ENCODE measurements at regions not wholly inside any gene's neighbourhood (a gene's known extent, or its start where the extent isn't known, plus 50 kb on each side); places are given as distances from the start of the nearest gene placed in this dataset.
A peak's percentile ranks its signal among the peaks of the same experiment; 100 is the strongest.
"Not testable (repeated sequence)": the region's sequence is repeated elsewhere in the genome, so short reads cannot be mapped to it uniquely, and the experiment has no call there.

DNA sequence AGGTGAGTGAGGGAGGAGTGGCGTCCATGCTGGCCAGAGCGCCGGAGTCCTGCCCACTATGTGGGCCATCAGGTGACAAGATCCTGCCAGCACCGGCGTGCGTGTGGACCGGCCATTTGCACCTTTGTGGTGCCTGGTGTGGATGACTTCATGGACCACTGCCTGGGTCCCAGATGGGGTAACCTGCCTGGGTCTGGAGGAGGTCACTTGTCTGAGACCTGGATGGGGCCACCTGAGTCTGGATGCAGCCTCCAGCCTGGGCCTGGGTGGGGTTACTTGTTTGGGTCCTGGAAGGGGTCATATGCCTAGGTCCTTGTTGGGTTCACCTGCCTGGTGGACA lies 299.6 kb downstream of the NDUFA10 start:
- no peak for DNase-seq

DNA sequence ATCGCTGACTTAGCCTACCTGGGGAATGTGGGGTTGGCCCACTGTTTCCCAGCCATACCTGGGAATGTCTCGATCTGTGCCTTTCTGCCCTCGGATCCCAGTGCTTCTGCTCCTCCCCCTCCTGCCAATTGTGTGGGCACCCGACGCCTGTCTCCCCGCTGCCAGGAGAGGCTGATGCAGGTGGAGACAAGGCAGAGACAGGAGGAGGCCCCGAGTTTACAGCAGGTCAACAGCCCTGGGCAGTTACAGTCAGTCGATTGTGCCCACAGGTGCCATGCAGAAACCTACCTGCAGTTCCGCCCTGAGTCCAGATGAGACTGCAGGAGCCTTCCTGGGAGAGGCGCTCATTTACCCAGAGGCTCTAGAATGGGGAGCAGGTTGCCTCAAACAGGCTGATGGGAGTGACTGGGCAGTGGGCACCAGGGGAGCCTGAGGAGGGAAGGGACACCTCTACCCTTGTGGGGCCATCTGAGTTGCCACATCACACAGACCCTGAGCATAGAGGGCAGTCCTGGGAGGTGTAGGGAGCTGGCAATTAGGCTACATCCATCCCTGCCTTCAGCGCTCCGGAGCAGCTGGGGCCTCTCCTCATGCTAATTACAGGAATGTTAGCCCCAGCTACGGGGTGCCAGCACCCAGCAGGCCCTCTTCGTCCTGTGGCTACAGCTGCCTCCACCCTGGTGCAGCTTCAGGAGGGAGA lies 300.1 kb downstream of the NDUFA10 start:
- DNase-seq = no peak

DNA sequence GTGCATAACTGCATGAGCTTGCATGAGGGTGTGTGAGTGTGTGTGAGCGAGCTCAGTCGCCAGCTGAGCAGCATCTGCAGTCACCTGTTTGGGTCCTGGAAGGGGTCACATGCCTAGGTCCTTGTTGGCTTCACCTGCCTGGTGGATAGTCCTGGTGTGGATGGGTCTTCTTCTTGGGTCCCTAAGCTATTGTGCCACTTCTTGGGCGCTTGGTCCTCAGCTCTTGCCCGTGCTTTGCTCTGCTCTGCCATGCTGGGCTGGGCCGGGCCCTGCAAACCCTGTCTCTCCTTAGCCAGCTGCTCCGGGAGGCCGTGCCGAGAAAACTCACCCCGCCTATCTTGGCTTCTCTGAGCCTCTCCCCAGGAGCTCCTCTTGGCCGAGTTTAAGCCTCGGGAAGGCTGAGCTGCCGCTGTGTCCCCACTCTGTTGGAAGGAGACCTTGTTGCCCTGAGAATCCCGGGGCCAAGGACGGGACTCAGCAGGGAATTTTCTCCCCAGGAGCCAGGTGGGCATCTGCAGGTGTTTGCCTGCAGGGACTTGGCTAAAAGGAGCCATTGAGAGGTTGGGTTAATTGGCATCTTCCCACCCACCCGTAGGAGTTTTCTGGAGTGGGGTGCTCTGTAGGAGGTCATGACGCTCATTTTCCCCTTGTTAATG lies 300.8 kb downstream of the NDUFA10 start:
- no peak for DNase-seq

DNA sequence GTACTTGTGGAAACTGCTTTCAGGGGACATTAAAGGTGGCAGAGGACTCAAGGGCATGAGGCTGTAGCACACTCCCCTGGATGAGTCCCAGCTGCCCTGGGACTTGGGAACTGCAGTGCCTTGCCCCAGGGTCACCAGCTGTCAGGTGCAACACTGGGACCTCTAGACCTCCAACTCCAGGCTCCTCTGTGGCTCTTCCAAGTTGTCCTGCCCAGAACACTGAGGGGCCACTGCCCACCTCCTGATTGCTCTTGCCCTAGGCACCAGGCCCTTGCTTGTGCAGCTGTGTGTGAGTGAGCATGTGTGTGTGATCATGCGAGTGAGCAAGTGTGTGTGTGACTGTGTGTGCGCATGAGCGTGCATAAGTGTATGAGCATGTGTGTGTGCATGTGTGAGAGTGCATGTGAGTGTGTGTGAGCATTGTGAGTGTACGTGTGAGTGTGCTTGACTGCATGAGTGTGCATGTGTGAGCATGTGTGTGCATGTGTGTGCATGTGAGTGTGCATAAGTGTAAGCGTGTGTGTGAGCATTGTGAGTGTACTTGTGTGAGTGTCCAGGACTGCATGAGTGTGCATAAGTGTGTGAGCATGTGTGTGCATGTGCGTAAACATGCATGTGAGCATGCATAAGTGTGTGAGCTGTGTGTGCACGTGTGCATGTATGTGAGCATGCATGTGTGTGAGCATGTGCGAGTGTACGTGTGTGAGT lies 301.5 kb downstream of the NDUFA10 start:
- DNase-seq = no peak

DNA sequence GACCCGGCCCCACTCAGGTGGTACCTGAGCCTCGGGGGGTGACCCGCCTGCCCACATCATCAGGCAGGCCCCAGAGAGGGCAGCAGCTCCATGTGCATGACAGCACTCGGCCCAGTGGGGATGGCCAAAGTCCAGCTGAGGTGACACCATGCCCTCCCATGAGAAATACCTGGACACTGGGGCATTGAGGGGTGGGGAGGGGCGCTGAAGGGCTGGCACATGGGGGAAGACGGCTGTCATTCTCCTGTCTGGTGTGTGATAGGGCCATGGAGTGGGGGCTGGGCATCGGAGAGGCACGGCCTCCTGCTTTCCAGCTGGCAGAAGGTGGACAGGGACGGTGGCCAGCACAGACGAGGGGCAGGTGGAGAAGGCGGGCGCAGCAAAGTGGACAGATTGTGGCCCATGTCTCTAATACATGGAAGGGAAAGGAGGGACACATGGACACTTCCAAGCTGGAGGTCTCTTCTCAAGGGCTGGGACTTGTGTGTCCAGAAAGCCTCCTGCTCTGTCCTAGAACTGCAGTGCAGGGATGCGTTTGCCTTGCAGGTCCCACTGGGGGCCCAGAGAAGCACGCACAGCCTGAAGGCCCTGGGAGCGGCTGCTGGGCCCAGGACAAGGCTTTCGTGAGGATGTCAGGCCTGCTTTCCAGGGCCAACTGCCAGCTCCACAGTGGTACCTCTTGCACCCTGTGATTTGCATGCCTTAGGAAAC lies 302.2 kb downstream of the NDUFA10 start:
- no peak for DNase-seq

DNA sequence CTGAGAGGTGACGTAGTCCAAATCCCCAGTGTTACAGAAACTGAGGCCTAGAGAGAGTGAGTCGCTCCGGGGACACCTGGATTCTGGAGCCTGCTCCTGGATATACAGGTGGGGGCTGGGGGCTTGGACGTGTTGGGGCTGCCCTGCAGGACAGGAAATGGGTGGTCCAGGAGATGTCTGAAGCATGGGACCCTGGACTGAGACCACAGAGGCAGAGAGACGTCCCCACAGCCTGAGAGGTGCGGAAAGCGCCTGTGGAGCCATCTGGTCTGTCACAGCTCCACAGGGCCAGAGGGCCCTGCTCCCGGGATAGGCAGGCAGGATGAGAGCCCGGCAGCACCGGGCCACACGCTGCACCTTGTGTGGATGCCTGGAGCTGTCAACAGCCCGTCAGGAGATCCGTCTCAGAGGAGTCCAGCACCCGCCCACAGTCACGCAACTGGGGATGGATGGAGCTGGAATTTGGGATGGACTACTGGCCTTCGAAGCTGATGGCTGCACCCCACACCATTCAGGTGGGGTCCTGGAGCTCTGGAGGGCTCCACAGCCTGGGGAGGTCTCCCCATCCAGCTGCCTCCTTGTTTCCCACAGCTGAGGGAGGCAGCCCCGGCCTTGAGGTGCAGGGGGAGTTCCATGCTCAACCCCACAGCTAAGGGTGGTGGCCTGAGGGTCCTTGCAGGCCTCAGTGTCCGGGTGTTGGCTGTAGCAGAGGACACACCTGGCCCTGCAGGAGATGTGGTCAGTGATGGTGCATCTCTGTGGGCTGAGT lies 303.0 kb downstream of the NDUFA10 start:
- DNase-seq = no peak

DNA sequence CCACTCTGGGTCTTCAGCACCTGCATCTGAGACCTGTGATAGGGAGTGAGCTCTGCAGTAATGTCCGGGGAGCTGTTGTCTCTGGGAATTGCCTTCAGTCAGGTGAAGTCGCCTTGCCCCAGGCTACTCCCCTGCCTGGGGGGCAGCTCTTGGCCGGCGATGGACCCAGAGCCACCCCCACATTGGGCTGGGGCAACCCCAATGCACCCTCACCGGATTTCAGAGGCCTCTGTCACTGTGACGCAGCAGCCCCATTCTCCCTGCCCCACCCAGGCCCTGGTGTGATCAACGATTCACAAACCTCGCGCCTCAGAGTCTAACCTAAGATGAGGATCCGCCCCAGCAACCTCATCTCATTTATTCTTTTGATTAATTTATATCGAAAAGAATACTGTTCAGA lies 303.6 kb downstream of the NDUFA10 start:
- DNase-seq = no peak

DNA sequence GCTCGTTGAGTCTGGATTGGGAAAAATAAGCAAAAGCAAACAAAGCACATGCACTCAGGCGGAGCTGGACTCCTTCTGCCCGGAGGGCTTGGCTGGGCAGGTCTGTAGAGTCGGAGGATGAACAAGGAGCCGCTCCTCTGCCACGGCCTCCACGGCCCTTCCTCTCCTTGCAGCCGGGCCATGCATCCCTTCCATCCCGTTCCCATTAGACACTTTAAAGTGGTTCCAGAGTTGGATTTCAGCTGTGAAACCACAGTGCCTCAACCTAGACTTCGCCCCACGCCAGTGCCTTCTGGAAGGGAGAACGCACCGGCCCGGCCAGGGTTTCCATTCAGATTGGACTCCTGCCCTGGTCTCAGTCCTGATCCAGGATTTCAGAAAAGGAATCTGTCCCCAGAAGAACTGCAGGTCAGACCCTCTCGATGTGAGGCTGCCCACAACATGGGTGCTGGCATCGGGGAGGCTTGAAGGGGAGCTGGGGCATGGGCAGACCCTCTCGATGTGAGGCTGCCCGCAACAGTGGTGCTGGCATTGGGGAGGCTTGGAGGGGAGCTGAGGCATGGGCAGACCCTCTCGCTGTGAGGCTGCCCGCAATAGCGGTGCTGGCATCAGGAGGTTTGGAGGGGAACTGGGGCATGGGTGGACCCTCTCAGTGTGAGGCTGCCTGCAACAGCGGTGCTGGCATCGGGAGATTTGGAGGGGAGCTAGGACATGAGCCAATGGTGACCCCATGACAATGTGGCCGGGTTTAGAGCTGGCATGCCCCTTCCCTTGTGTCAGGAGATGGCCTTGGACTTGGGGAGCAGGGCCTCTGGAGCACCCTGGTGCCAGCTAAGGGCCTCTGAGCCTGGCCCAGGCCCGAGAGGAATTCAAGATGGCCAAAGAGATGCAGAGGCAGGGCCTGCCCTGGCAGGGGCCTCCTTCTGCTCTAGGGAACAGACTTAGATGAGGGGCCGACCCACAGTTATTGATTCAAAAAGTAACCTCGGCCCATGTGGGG lies 304.5 kb downstream of the NDUFA10 start:
- no peak for DNase-seq

DNA sequence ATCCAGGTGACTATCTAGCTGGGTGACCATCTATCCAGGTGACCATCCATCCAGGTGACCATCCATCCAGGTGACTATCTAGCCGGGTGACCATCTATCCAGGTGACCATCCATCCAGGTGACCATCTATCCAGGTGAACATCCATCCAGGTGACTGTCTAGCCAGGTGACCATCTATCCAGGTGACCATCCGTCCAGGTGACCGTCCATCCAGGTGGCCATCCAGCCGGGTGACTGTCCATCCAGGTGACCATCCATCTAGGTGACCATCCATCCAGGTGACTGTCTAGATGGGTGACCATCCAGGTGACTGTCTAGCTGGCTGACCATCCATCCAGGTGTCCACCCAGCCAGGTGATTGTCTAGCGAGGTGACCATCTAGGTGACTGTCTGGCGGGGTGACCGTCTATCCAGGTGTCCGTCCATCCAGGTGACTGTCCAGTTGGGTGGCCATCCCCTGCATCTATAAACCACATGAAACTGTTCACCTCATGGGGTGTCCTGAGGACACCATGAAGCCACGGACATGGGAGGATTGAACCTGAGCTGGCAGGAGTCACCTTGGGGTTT lies 305.3 kb downstream of the NDUFA10 start:
- DNase-seq = no peak

DNA sequence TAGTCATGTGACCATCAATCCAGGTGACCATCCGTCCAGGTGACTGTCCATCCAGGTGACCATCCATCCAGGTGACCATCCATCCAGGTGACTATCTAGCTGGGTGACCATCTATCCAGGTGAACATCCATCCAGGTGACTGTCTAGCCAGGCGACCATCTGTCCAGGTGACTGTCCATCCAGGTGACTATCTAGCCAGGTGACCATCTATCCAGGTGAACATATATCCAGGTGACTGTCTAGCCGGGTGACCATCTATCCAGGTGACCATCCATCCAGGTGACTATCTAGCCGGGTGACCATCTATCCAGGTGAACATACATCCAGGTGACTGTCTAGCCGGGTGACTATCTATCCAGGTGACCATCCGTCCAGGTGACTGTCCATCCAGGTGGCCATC lies 306.2 kb downstream of the NDUFA10 start:
- not testable (repeated sequence) for DNase-seq

DNA sequence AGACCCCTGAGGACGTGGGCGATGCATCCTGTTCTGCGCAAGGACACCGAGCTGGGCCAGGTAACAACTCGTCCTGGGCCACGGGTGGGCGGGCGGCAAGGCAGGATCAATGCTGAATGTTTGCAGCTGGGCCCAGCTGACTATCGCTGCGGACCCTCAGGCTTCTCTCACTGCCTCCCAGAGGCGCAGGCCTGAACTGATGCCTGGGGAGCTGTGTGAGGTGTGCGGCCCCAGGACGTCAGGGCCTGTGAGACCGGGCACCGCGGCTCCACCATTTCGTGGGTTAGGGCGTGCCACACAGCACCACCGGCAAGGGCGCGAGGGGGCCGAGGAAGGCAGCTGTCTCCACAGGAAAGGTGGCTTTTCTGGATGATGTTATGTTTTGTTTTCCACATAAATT lies 307.4 kb downstream of the NDUFA10 start:
- DNase-seq = no peak

DNA sequence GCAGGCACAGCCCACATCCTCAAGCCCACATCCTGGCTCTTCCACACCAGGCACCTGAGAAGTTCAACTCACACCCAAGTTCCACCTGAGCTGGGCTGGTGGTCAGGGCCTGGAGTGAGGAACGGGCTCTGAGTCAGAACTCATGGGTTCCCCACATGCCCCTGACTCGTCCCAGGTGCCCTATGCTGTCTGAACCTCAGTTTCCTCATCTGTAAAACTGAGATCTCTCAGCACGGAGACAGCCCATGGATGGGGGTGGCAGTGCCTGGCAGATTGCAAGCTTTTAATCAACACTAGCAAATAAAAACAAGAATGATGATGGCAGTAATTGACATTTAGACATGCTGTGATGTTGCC lies 307.8 kb downstream of the NDUFA10 start:
- DNase-seq = no peak

DNA sequence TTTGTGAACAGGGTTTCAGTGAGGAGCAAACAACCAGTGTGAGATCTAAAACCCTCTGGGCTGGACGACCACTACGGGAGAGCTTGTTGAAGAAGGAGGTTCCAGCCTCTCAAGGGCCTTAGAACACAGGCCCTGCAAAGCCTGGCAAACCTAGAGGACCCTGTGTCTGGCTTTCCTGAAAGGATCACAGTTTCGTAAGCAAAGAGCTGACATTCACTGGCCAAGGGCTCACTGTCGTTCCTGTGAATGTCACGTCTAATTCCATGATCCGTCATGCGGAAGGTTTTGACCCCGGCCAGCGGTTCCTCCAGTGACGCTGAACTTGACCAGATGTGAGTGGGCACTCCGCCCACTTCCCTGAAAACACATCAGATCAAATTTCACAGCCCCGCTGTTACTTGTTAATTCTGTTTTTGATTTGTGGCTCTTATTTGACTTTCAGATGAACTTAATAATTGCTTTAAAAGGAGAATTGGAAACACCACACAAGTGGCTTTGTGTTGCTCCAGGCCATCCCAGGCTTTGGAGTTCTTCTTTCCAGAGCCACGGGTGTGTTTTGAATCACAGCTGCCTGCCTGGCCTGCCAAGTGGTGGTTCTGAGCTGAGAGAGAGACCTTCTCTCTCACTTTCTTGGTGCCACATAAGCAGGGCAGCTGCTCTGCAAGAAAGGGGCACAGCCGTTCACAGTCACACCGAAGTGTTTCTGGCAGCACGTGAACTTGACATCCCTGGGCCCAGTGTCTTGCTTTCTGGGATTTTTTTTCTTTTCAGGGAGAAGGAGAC lies 308.4 kb downstream of the NDUFA10 start:
- DNase-seq = peak; percentile 64

DNA sequence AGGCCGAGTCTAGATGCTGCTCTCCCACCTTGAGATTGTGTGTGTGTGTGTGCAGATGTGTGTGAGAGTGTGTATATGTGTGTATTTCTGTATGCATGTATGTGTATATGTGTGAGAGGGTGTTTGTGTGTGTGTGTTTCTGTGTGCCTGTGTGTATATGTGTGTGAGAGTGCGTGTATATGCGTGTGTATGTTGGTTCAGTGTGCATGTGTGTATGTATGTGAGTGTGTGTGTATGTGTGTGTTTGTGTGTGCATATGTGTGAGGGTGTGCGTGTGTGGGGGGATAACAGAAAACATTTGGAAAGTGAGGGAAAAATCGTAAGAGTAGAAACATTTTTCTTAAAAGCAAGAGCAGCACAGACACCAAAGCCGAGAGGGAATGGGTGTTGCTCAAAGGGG lies 309.1 kb downstream of the NDUFA10 start:
- no peak for DNase-seq

DNA sequence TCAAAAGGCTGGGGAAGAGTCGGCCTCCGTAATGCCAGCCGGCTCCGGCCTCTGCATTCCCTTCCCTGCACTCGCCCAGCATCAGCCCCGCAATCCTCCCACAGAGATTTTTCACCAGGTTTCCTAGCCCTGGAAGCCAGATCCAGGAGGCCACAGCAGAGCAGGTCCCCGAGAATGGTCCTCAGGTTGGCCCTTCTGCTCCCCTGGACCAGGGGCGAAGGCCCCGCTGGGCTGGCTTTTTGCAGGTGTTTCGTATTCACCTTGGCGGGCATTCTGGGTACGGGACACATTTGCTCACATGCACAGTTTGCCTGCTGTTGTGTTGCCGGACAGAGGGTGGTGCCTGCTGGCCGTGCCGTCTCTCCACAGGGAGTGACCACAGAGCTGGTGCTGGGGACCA lies 309.5 kb downstream of the NDUFA10 start:
- DNase-seq = no peak

DNA sequence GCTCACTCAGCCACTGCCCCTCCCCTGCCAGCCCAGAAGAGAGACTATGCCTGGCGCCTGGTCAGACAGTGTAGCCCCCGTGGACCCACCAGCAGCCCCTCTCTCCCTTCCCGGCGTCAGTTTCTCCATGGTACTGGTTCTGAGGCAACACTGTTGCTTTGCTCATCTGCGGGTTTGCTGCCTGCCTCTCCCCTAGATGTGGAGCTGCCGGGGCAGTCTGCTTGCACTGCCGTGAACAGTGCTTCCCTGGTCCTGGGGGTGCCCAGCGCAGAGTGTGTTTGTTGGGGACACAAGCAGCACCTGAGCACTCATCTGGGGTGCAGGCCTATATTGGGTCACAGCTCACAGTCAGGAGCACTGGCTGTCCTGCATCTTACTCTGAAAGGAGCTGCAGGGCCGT lies 309.9 kb downstream of the NDUFA10 start:
- no peak for DNase-seq

DNA sequence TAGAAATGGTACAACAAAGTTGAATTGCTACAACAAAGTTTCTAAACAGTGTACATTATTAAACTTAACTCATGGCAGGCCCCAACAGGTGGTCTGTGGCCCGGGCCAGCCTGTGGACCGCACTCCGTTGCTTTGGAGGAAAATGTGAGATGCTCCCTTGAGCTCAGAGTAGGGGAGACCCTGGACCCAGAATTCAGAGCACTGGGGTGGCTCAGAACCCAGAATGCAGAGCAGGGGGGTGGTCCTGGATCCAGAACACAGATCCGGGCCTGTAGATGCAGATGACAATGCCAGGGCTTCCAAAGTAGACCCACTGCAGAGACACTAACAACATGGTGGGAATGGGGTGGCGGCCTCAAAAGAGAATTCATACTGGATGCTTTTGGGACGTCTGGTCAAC lies 311.0 kb downstream of the NDUFA10 start:
- no peak for DNase-seq

DNA sequence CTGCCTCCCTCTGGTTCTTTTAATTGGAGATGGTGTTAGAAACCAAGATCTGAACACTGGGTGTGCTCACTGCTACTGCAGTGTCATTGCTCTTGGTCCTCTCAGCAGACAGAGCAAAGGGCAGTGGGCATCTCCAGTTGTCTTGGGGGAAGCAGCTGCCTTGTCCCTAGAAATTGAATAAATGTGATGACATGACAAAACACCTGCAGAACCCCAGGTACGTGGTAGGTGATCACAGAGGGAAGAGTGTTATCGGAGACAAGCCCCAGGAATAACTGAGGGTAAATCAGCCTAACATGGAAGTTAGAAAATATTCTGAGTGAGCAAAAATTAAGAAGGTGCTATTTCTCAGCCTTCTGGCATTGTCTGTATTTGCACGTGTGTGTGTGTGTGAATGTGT lies 311.9 kb upstream of the HDAC4 start:
- DNase-seq = no peak

DNA sequence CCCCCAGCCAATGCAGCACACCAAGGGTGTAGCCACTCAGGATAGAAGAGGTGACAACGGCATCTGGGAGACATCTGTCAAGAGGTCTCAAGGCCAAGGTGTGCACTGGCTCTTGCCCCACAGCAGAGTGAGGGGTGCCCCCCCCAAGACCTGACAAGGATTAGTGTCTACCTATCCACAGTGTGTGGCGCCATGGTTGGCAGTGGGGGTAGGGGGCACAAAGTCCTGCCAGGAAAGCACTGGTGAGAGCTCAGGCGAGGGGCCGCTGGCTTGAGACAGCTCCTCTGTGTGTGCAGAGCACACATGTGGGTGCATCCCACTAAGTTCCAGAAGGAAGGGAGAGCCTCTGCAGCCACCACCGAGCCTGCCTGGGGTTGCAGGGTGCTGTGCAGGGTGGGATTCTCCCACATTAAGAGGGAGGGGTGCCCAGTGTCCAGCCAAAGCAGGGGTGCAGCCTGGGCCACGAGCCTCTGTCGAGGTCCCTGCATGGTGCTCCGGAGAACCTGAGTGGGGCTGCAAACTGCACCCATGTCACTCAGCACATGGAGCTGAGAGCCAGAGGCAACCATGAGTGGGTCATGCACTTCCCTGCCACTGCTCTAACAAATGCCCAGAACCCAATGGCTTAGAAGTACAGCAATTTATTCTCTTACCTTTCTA lies 311.2 kb upstream of the HDAC4 start:
- DNase-seq = no peak

Data from right kidney (tissue), 1 donor.